HepG2 (cell line): ENCODE measurements at regions not wholly inside any gene's neighbourhood (a gene's known extent, or its start where the extent isn't known, plus 50 kb on each side); places are given as distances from the start of the nearest gene placed in this dataset.

Experiments
- ATAC-seq: fragments of 200-7000 bp; cut with Tn5 transposase; 3 replicates; pipeline ENCODE4 v1.9.1; 2020; ENCODE audit warnings: mild to moderate bottlenecking, moderate library complexity
- BruUV-seq: library from RNA; stranded (reverse); fragments of 400-500 nt; replicated peaks from 2 replicates; lab custom pipeline; 2021; lab: Mats Ljungman, UMichigan
- CTCF ChIA-PET: fragments of 300-600 bp; formaldehyde crosslinking; extraction: SDS; loops from one replicate; lab custom pipeline; 2021; ENCODE audit warnings: low total read pairs, inconsistent platforms, low intra/inter-chr PET ratio; lab: Yijun Ruan, JAX
- POLR2A ChIA-PET: fragments of 350-600 bp; sonication (Branson Sonifier 250); formaldehyde crosslinking; loops from one replicate; lab custom pipeline; 2020; ENCODE audit warnings: antibody characterized with exemption, inconsistent platforms; lab: Yijun Ruan, JAX
- DNase-seq: peaks from one replicate; pipeline ENCODE4 v3.0.0-alpha.2; 2015; ENCODE audit warnings: low spot score
- FAIRE-seq: peaks from 3 replicates; lab custom pipeline; 2011; peaks lifted over from hg19 to GRCh38; lab: Jason Lieb, UNC
- H2AFZ ChIP-seq: one replicate; pipeline ENCODE4 v1.6.1; 2011; ENCODE audit warnings: low read length, inconsistent platforms
- H3K27ac ChIP-seq: fragments of 300-600 bp; 3 replicates; pipeline ENCODE4 v1.8.0; 2011; ENCODE audit warnings: mixed run types, mild to moderate bottlenecking, mixed read lengths, low read length, inconsistent platforms; ENCODE audit not compliant: insufficient read depth; ENCODE audit errors: extremely low read length
- H3K27me3 ChIP-seq, 2 experiments: fragments of 200-600 bp in 1 of 2; 2 replicates in 1 of 2; 3 replicates in 1 of 2; pipeline versions ENCODE4 v1.6.0 to v1.8.0; 2011; ENCODE audit warnings: low read length in 2 of 2, mild to moderate bottlenecking in 2 of 2, moderate library complexity in 2 of 2, inconsistent platforms in 1 of 2; ENCODE audit not compliant: insufficient read depth in 2 of 2, control insufficient read depth in 1 of 2
- H3K36me3 ChIP-seq, 2 experiments: fragments of 200-600 bp in 1 of 2; replicated peaks in 1 of 2; 2 replicates in 1 of 2; 3 replicates in 1 of 2; pipeline versions ENCODE4 v1.5.1 to v1.8.0; 2011; ENCODE audit warnings: low read length in 2 of 2, inconsistent platforms in 1 of 2; ENCODE audit not compliant: insufficient read depth in 2 of 2, control insufficient read depth in 1 of 2
- H3K4me1 ChIP-seq: 2 replicates; pipeline ENCODE4 v1.5.1; 2012; ENCODE audit warnings: low read length, inconsistent platforms; ENCODE audit not compliant: insufficient read depth
- H3K4me2 ChIP-seq: 2 replicates; pipeline ENCODE4 v1.6.0; 2011; ENCODE audit warnings: low read depth, low read length, inconsistent platforms
- H3K4me3 ChIP-seq, 3 experiments: fragments of 200-600 bp in 1 of 3; sonication (generic), shearing (Covaris generic) in 1 of 3; replicated peaks in 1 of 3; 2 replicates each; pipeline ENCODE4 v1.5.1; 2011 to 2016; ENCODE audit warnings: low read length in 3 of 3, inconsistent platforms in 2 of 3, low read depth in 2 of 3, mild to moderate bottlenecking in 2 of 3, control low read depth in 1 of 3, mixed read lengths in 1 of 3; ENCODE audit not compliant: insufficient read depth in 1 of 3
- H3K79me2 ChIP-seq: one replicate; pipeline ENCODE4 v1.6.1; 2011; ENCODE audit warnings: low read length, inconsistent platforms; ENCODE audit not compliant: insufficient read depth
- H3K9ac ChIP-seq: 2 replicates; pipeline ENCODE4 v1.6.0; 2011; ENCODE audit warnings: mild to moderate bottlenecking, low read depth, low read length, inconsistent platforms; ENCODE audit not compliant: insufficient read depth
- H3K9me3 ChIP-seq: 2 replicates; pipeline ENCODE4 v1.5.1; 2012; ENCODE audit warnings: mild to moderate bottlenecking, low read length
- H4K20me1 ChIP-seq: 2 replicates; pipeline ENCODE4 v1.6.0; 2011; ENCODE audit warnings: inconsistent platforms, mild to moderate bottlenecking, low read length, moderate library complexity; ENCODE audit not compliant: insufficient read depth
- BCL6 ChIP-seq: IDR thresholded peaks from 2 replicates; pipeline ENCODE4 v1.6.1; 2016; ENCODE audit warnings: missing genetic modification reagents, missing compliant biosample characterization
- BHLHE40 ChIP-seq: IDR thresholded peaks from 2 replicates; pipeline ENCODE4 v1.6.1; 2011; ENCODE audit warnings: low read length, improper control_type of control experiment
- CREM ChIP-seq, 2 experiments: sonication (generic) in 1 of 2; formaldehyde crosslinking in 1 of 2; IDR thresholded peaks; 2 replicates each; pipeline versions ENCODE4 v1.4.0 to v1.6.1; 2016 to 2020; ENCODE audit warnings: antibody characterized with exemption in 1 of 2, mild to moderate bottlenecking in 1 of 2, missing genetic modification reagents in 1 of 2
- E2F5 ChIP-seq: sonication (generic); formaldehyde crosslinking; conservative IDR thresholded peaks from 2 replicates; pipeline ENCODE4 v1.4.0; 2020; ENCODE audit warnings: missing genetic modification reagents
- FOXK1 ChIP-seq: sonication (generic); formaldehyde crosslinking; IDR thresholded peaks from 2 replicates; pipeline ENCODE4 v1.4.0; 2020; ENCODE audit warnings: low read depth, missing genetic modification reagents, borderline replicate concordance
- HMGA1 ChIP-seq: sonication (generic); formaldehyde crosslinking; conservative IDR thresholded peaks from 2 replicates; pipeline ENCODE4 v1.4.0; 2020; ENCODE audit warnings: missing genetic modification reagents
- HNF4G ChIP-seq, 2 experiments: sonication (generic) in 1 of 2; formaldehyde crosslinking in 1 of 2; IDR thresholded peaks; 2 replicates each; pipeline versions ENCODE4 v1.4.0 to v1.6.1; 2011 to 2020; ENCODE audit warnings: borderline replicate concordance in 2 of 2, low read depth in 2 of 2, mild to moderate bottlenecking in 2 of 2, low read length in 1 of 2, missing genetic modification reagents in 1 of 2, moderate library complexity in 1 of 2
- KLF6 ChIP-seq: IDR thresholded peaks from 2 replicates; pipeline ENCODE4 v1.8.0; 2016; ENCODE audit warnings: missing biosample characterization, missing genetic modification reagents
- POLR2G ChIP-seq: fragments of 200-400 bp; formaldehyde crosslinking; IDR thresholded peaks from 2 replicates; pipeline ENCODE4 v1.6.1; 2018; ENCODE audit warnings: mild to moderate bottlenecking, low read depth, low read length, moderate library complexity
- RAD51 ChIP-seq: fragments of 450-650 bp; IDR thresholded peaks from 2 replicates; pipeline ENCODE4 v1.6.1; 2016; ENCODE audit warnings: borderline replicate concordance
- SCMH1 ChIP-seq: sonication (generic); formaldehyde crosslinking; IDR thresholded peaks from 2 replicates; pipeline ENCODE4 v1.9.0; 2021; ENCODE audit warnings: missing genetic modification reagents, mild to moderate bottlenecking, borderline replicate concordance
- SNAPC4 ChIP-seq: sonication (generic); formaldehyde crosslinking; IDR thresholded peaks from 2 replicates; pipeline ENCODE4 v1.4.0; 2020; ENCODE audit warnings: mild to moderate bottlenecking, missing genetic modification reagents
- TFDP2 ChIP-seq: sonication (generic); formaldehyde crosslinking; IDR thresholded peaks from 2 replicates; pipeline ENCODE4 v1.4.0; 2020; ENCODE audit warnings: missing genetic modification reagents
- ZBTB7B ChIP-seq: sonication (generic); formaldehyde crosslinking; IDR thresholded peaks from 2 replicates; pipeline ENCODE4 v1.4.0; 2020; ENCODE audit warnings: missing genetic modification reagents
- ZFYVE20 ChIP-seq: sonication (generic); formaldehyde crosslinking; IDR thresholded peaks from 2 replicates; pipeline ENCODE4 v1.8.0; 2023; ENCODE audit warnings: low read depth, mild to moderate bottlenecking, moderate library complexity, missing genetic modification reagents, borderline replicate concordance
- ZNF234 ChIP-seq: sonication (generic); formaldehyde crosslinking; conservative IDR thresholded peaks from 2 replicates; pipeline ENCODE4 v1.5.1; 2020; ENCODE audit warnings: mild to moderate bottlenecking, missing genetic modification reagents
- WGBS: methylation state at CpG from one replicate; pipeline ENCODE4 v1.1.6; 2017; ENCODE audit warnings: low lambda C conversion rate; 5-methylcytosine and 5-hydroxymethylcytosine counted together
- in situ Hi-C: cut with HindIII; loops from 2 replicates; pipeline ENCODE4 v1.10.0; 2017; ENCODE audit warnings: low pct_unique_long_range_greater_than_20kb; ENCODE audit not compliant: extremely low pct_ligation_motif_present
- intact Hi-C: fragments of 100-400 bp; cut with micrococcal nuclease; formaldehyde crosslinking; loops from one replicate; pipeline ENCODE4 v1.10.0; 2022; ENCODE audit not compliant: unreplicated experiment

GRCh38 chr9:90466441-90466840 is 176.2 kb downstream of the DIRAS2 start:
- Histone ChIP-seq H3K4me1 (no peaks in the 10 kb centered on the region), H4K20me1 (no peaks in the 10 kb centered on the region), H3K9me3 (no peaks in the 10 kb centered on the region), H2AFZ (no peak overlapping the region), H3K27me3 (peaks cover 1 to 5% of the 10 kb centered on the region in 2 experiments; a peak in 2 of 5 replicates), H3K36me3 (no peaks in the 10 kb centered on the region), H3K4me3 (no peak overlapping the region), H3K27ac (no peak overlapping the region), H3K79me2 (no peaks in the 10 kb centered on the region), H3K9ac (no peak overlapping the region), H3K4me2 (no peak overlapping the region)
- CTCF ChIA-PET = no interaction called here
- 1% methylated on average over 3 of the region's 3 CpGs for WGBS
- in situ Hi-C loops (no loop called here), intact Hi-C loops (no loop called here)
- no TSS peak for BruUV-seq
- ATAC-seq = no peak
- POLR2A ChIA-PET = no interaction called here
- FAIRE-seq = no peak
- DNase-seq = no peak
- TF ChIP-seq ZBTB7B (no peak), HNF4G (IDR thresholded peaks at IDR 0.05; ENCODE audit: borderline replicate concordance, low read depth, low read length) (no peak), HNF4G (CRISPR knock-in tag; IDR thresholded peaks at IDR 0.05; ENCODE audit: borderline replicate concordance, low read depth) (no peak), RAD51 (no peak), POLR2G (no peak), SNAPC4 (no peak), FOXK1 (CRISPR knock-in tag) (no peak), BCL6 (CRISPR knock-in tag) (no peak), BHLHE40 (no peak), HMGA1 (CRISPR knock-in tag) (no peak), ZFYVE20 (CRISPR knock-in tag) (no peak), KLF6 (CRISPR knock-in tag) (no peak), TFDP2 (CRISPR knock-in tag) (no peak), CREM (IDR thresholded peaks at IDR 0.05) (no peak), CREM (CRISPR knock-in tag; IDR thresholded peaks at IDR 0.05) (no peak), E2F5 (CRISPR knock-in tag) (no peak), ZNF234 (no peak), SCMH1 (CRISPR knock-in tag) (no peak)
